GM19395 (cell line): ENCODE measurements at regions not wholly inside any gene's neighbourhood (a gene's known extent, or its start where the extent isn't known, plus 50 kb on each side); places are given as distances from the start of the nearest gene placed in this dataset.
"Not testable (repeated sequence)": the region's sequence is repeated elsewhere in the genome, so short reads cannot be mapped to it uniquely, and the experiment has no call there.

Experiments
- ATAC-seq: cut with Tn5 transposase; IDR thresholded peaks from one replicate; pipeline ENCODE4 v1.9.1; 2021; ENCODE audit warnings: mild to moderate bottlenecking, moderate library complexity; ENCODE audit not compliant: unreplicated experiment

GRCh38 chr16:65756163-65756562 is 610.3 kb upstream of the CDH5 start:
- ATAC-seq: no peak

GRCh38 chr16:65754820-65755691 is 611.4 kb upstream of the CDH5 start:
- no peak for ATAC-seq

- ATAC-seq: no peak
These were observed 614.0 kb upstream of the CDH5 start for GRCh38 chr16:65752522-65752844.

GRCh38 chr16:65751622-65752521 is 614.6 kb upstream of the CDH5 start:
- no peak for ATAC-seq

GRCh38 chr16:65749506-65749905 is 617.0 kb upstream of the CDH5 start:
- no peak for ATAC-seq

GRCh38 chr16:65746941-65747340 is 619.5 kb upstream of the CDH5 start:
- no peak for ATAC-seq

GRCh38 chr16:65745201-65745708 is 621.2 kb upstream of the CDH5 start:
- no peak for ATAC-seq

- ATAC-seq: no peak
These were observed 622.1 kb upstream of the CDH5 start for GRCh38 chr16:65744401-65744800.

- ATAC-seq: no peak
These were observed 621.7 kb upstream of the CDH11 start for GRCh38 chr16:65743558-65743957.

- no peak for ATAC-seq
These were observed 618.8 kb upstream of the CDH11 start for GRCh38 chr16:65740711-65741110.

- no peak for ATAC-seq
These were observed 617.7 kb upstream of the CDH11 start for GRCh38 chr16:65739518-65739917.

- ATAC-seq: no peak
These were observed 616.0 kb upstream of the CDH11 start for GRCh38 chr16:65737831-65738230.

- not testable (repeated sequence) for ATAC-seq
These were observed 613.8 kb upstream of the CDH11 start for GRCh38 chr16:65735615-65736014.

GRCh38 chr16:65733721-65734120 is 611.9 kb upstream of the CDH11 start:
- ATAC-seq: no peak

- no peak for ATAC-seq
These were observed 610.0 kb upstream of the CDH11 start for GRCh38 chr16:65731833-65732232.

GRCh38 chr16:65728652-65729051 is 606.8 kb upstream of the CDH11 start:
- no peak for ATAC-seq

GRCh38 chr16:65728167-65728566 is 606.3 kb upstream of the CDH11 start:
- ATAC-seq: no peak

- no peak for ATAC-seq
These were observed 605.8 kb upstream of the CDH11 start for GRCh38 chr16:65727534-65728137.

GRCh38 chr16:65725156-65725845 is 603.4 kb upstream of the CDH11 start:
- no peak for ATAC-seq

- no peak for ATAC-seq
These were observed 600.6 kb upstream of the CDH11 start for GRCh38 chr16:65722429-65722828.

GRCh38 chr16:65717846-65718245 is 596.0 kb upstream of the CDH11 start:
- ATAC-seq: no peak
